CD4-positive, alpha-beta T cell treated with Interleukin-2 at 100 ng/mL for 4 hours (primary cell): ENCODE measurements at regions not wholly inside any gene's neighbourhood (a gene's known extent, or its start where the extent isn't known, plus 50 kb on each side); places are given as distances from the start of the nearest gene placed in this dataset.

ENCODE experiments used
- DNase-seq: peaks from one replicate; pipeline ENCODE4 v3.0.0-alpha.2; 2020; ENCODE audit warnings: low spot score

GRCh38 chr6:156189195-156189594 lies 588.0 kb upstream of the ARID1B start:
- DNase-seq = no peak

GRCh38 chr6:156185113-156185512 lies 592.1 kb upstream of the ARID1B start:
- no peak for DNase-seq

DNA sequence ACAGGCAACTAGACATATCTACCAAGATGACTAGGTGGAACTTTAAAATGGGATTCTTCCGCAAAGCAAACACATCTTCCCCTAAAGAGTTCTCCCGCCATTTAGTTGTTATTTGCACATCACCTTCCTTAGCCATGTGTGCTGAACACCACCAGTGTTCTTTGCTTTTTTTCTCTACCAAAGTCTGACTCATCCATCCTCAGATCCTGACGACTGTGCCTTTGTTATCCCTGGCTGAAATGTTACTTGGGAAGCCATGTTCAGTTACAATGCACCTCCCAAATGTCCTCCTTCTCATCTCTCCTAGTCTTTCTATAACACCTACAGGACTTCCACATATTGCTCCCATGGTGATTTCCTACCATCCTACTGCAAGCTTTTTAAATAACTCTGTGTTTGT lies 593.5 kb upstream of the ARID1B start:
- no peak for DNase-seq

DNA sequence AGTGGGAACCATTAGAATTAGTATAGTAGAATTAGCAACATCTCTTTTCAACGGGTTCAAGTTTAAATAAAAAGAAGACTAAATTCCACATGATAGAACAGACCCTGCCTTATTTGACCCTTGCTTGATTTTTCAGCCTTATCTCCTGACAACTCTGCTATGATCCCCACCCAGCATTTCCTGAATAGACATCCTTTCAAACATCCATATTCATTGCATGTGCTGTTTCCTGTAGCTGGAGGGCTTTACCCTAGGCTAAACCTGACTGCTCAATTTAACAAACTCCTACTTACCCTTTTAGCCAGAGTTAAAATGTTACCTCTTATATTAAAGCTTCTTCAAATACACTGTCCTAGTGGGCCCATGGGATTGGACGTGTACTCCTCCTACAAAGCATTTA lies 594.8 kb upstream of the ARID1B start:
- no peak for DNase-seq

DNA sequence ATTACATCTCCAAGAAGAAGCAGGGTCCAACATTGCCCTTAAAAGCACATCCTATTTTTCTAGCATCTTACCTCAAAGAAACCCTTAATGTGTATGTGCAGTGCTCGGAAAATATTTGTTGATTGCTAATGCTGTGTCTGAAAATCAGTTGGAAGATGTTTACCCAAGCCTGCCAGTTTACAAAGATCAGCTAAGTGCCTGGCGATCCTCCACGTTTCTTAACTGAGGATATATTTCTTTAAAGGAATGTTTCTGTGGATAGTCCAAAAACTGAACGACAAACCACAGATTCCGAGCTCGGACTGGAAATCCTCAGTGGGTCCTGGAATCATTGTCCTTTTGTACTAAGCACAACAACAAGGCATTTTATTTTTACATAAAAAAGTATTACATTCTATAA lies 595.7 kb upstream of the ARID1B start:
- DNase-seq = no peak

DNA sequence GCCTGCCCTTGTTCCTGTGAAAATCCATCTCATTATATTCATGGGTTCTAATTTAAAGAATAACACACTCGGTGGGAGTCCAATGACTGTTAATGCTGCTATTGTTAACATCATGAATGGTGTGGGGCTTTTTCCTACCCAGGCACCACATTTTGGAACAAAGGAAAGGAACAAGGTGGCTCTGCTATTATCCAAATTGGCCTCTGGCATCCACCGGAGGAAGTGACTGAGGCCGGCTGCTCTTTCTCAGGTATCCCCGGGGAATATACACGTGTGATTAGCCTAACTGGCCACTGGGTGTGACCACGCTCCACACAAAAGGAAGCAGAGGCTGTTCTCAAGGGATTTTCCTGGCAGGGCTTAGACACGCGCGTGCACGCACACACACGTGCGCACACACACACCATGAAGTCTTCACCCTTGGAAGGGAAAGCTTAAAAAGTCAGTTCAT lies 601.2 kb upstream of the ARID1B start:
- DNase-seq = no peak

GRCh38 chr6:156175433-156175832 lies 601.7 kb upstream of the ARID1B start:
- DNase-seq = no peak

DNA sequence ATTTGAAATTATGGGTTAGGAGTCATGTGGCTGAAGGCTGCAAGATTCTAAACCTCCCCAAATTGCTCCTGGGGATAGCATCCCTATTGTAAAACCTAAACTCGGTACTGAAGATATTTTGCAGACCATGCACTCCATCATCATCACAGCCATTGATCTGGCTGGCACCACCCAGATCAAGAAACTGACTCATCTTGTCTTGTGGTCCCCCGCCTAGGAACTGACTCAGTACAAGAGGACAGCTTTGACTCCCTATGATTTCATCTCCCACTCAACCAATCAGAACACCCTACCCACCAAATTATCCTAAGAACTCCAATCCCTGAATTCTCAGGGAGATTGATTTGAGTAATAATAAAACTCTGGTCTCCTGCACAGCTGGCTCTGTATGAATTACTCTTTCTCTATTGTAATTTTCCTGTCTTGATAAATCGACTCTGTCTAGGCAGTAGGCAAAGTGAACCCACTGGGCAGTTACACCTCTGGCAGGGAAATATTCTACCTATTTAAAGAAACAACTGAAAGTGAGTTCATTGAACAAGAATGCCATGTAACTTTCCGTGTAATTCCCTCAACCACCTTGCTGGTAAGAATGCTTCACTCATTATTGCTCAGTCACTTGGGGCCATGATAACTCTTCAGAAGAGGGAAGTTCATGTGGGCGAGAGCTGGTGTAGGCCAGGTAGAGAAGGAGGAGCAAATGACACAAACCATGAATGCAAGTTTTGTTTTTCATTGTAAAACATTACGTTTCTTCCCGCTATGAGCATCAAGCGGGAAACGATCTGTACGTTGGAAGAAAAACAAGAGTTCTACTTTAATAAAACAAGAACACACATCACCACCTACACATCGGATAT lies 602.9 kb upstream of the ARID1B start:
- DNase-seq = peak; percentile 12

DNA sequence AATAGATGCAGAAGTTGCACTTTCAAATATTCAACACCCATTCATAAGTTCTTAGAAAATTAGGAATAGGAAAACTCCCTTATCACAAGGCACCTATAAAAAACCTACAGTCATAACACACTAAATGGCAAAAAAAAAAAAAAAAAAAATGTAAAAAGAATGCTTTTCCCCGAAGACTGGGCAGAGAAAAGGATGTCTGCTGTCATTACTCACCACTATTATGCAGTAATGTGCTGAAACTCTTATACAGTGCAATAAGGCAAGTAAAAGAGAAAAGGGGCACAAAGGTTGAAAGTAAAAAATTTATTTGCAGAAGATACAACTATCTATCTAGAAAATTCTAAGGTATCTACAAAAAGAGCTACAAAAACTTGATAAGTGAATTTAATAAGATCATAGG lies 607.8 kb upstream of the ARID1B start:
- DNase-seq = no peak

- DNase-seq = no peak
Observed at GRCh38 chr6:156167625-156168071, 609.5 kb upstream of the ARID1B start.

- DNase-seq = no peak
Observed at GRCh38 chr6:156167016-156167624, 610.1 kb upstream of the ARID1B start.

GRCh38 chr6:156166093-156166492 lies 611.1 kb upstream of the ARID1B start:
- DNase-seq = peak; percentile 17

DNA sequence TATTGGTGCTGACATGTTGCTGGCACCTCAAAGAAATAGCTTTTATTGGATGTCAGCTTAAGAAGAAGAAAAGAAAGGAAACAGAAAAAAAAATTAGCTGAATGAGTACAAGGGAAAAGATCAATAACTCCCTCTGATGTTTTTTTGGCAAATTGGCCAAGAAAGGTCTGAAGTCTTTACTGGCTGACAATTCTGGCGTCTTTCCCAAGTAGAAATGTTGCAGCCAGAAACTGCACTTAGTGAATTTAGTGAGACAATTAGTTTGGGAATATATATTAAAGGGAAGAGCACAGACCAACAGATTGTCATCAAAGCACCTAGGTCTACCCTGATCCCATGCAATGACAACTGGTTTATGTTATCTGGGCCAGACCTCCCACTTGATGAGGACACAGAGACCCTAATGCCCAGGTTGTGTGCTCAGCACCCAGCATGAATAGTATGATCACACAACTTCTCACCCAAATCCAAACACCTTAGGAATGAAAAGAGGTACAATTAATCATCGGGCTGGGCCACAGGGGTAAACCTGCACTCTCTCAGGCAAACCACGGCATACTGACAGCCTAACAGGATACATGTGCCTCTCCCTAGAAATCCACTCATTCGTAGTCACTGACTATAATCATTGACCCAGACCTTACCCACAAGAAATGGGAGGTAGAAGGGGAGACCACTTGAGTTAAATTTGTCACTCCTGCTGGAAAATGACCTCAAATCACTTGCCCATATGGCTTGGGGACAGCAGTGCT lies 612.3 kb upstream of the ARID1B start:
- no peak for DNase-seq

GRCh38 chr6:156163311-156163710 lies 613.9 kb upstream of the ARID1B start:
- no peak for DNase-seq

- DNase-seq = no peak
Observed at GRCh38 chr6:156161471-156161870, 615.7 kb upstream of the ARID1B start.

DNA sequence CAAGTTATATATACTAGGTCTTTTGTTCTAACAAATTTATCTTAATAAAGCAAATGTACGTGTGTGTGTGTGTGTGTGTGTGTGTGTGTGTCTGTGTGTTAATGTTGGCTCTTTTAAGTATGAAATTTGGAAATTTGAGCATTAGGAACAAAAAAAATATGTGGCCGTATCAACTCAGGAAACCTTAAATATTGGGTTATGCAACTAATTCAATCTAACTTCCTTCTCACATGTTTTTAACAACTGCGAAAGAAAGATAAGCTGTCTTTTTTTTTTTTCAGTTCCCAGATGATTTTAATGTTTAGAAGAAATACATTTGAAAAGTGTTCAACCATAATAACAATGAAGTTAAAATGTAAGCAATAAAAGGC lies 616.4 kb upstream of the ARID1B start:
- DNase-seq = no peak

DNA sequence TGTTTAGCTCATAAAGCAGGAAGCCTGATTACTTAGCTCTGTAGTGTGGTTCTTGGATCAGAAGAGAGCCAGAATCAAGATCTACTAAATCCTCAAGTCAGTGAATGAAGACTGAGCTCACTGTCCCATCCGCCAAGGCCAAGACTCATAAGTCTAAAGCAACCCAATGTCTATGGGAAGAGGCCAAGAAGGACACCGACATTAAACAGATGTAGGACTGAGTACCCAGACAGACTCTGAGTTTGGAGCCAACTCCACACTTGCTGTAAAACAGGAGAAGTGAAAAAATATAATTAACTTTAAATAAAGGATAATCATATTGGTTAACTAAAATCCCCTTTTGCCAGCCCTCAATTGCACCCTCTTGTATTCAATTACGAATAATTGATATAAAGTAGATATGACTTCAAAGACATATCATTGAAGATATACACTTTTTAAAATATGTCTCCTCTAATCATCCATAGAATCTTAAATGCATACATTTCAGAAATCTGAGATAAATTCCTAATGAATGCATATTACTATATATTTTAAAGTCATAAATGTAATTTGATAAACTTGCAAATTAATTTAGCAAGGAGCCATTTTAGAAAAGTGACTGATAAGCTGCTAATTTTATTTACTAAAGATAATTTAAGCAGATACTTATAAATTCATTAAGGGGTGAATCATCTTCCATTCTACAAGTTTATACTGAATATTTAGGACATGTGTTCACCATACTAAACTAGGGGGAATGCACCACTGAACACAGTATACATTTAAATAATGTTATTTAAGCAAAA lies 617.0 kb upstream of the ARID1B start:
- DNase-seq = no peak

DNA sequence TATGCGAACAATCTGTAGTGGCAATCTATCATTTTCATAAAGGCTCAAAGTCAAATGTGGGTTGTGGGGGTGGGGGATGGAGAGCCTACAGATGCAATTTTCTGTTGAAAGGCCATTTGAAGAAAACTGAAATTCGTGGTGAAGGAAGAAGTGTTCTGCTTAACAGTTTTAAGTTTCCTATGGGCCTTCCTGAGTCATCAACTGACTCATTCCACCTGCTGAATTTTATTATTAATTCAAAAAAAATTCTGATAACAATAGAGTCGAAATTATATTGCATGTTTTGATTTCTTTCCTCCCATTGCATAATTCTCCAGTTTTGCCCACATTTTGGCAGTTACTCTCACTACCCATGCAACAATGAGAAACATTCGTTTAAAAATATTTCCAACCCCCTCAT lies 622.3 kb upstream of the ARID1B start:
- no peak for DNase-seq

- DNase-seq = no peak
Observed at GRCh38 chr6:156150391-156150790, 626.8 kb upstream of the ARID1B start.

DNA sequence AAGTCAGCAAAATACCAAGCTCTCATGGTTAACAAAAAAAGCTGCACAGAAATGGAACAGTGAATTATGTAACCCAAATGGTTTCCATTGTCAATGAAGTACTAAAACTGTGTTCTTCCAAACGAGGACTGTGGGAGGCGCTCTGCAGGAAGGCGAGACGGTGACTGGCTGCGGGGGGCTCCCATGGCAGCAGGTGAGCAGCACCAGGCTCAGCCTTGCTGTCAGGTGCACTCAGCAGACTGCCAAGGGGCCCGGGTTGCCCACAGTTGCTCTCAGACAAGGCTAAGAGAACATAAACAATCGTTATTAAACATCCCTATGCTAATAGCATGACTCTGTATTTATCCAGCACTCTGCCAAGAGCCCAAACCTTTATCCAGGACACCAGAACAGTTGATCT lies 630.3 kb upstream of the ARID1B start:
- no peak for DNase-seq

- no peak for DNase-seq
Observed at GRCh38 chr6:156131221-156131903, 645.8 kb upstream of the ARID1B start.

- DNase-seq = no peak
Observed at GRCh38 chr6:156126535-156126934, 650.6 kb upstream of the ARID1B start.
